Right atrium auricular region (tissue), 2 donors: ENCODE measurements at regions not wholly inside any gene's neighbourhood (a gene's known extent, or its start where the extent isn't known, plus 50 kb on each side); places are given as distances from the start of the nearest gene placed in this dataset.

Experiments
- DNase-seq: peaks from one replicate; pipeline ENCODE4 v3.0.0-alpha.2; 2019; ENCODE audit warnings: low spot score
- H3K27ac ChIP-seq, 2 donors: fragments of 200-600 bp; sonication (generic); 1 replicate in 1 of 2; 2 replicates in 1 of 2; pipeline ENCODE4 v1.5.1; 2016 to 2019
- H3K27me3 ChIP-seq, 2 donors: fragments of 200-600 bp; sonication (generic); one replicate each; pipeline versions ENCODE4 v1.5.1 to v1.6.0; 2017 to 2019
- H3K36me3 ChIP-seq: fragments of 200-600 bp; sonication (generic); one replicate; pipeline ENCODE4 v1.5.1; 2016
- H3K4me1 ChIP-seq, 2 donors: fragments of 200-600 bp; sonication (generic); one replicate each; pipeline versions ENCODE4 v1.5.1 to v1.6.0; 2017 to 2019
- H3K4me3 ChIP-seq, 2 donors: fragments of 200-600 bp; sonication (generic); 1 replicate in 1 of 2; 2 replicates in 1 of 2; pipeline ENCODE4 v1.5.1; 2017 to 2019; ENCODE audit warnings: mild to moderate bottlenecking in 1 of 2, moderate library complexity in 1 of 2
- H3K9me3 ChIP-seq, 2 donors: fragments of 200-600 bp; sonication (generic); one replicate each; pipeline ENCODE4 v1.5.1; 2019
- CTCF ChIP-seq, 2 donors: fragments of 200-600 bp; sonication (generic); IDR thresholded peaks; one replicate each; pipeline ENCODE4 v1.5.1; 2019; ENCODE audit warnings: antibody characterized with exemption in 2 of 2

GRCh38 chr21:24023402-24023801, 1583.9 kb downstream of the MRPL39 start:
- Histone ChIP-seq H3K27me3 (no peaks in the 10 kb centered on the region), H3K4me1 (no peaks in the 10 kb centered on the region)
- TF ChIP-seq CTCF (IDR thresholded peaks at IDR 0.05) = no peak

GRCh38 chr21:24014381-24014780, 1592.9 kb downstream of the MRPL39 start:
- peak in 1 of 2 donors; percentile 38 for TF ChIP-seq CTCF (IDR thresholded peaks at IDR 0.05)
- Histone ChIP-seq H3K36me3 (no peaks in the 10 kb centered on the region), H3K4me3 (no peak overlapping the region), H3K27me3 (no peaks in the 10 kb centered on the region), H3K9me3 (no peaks in the 10 kb centered on the region), H3K27ac (no peak overlapping the region), H3K4me1 (no peaks in the 10 kb centered on the region)
- DNase-seq = no peak

More at GRCh38 chr21:24023402-24023801, 1583.9 kb downstream of the MRPL39 start:
- H3K4me3 ChIP-seq = no peak overlapping the region
- no peak overlapping the region for H3K27ac ChIP-seq
- DNase-seq = no peak
- H3K9me3 ChIP-seq = no peaks in the 10 kb centered on the region
- H3K36me3 ChIP-seq = no peaks in the 10 kb centered on the region

GRCh38 chr21:24011087-24011486, 1596.2 kb downstream of the MRPL39 start:
- no peaks in the 10 kb centered on the region for H3K27me3 ChIP-seq
- no peak for TF ChIP-seq CTCF (IDR thresholded peaks at IDR 0.05)
- H3K27ac ChIP-seq = no peak overlapping the region
- H3K36me3 ChIP-seq = no peaks in the 10 kb centered on the region
- H3K4me1 ChIP-seq = no peaks in the 10 kb centered on the region
- no peaks in the 10 kb centered on the region for H3K9me3 ChIP-seq
- no peak overlapping the region for H3K4me3 ChIP-seq
- DNase-seq = no peak

GRCh38 chr21:24007592-24007991, 1599.7 kb downstream of the MRPL39 start:
- Histone ChIP-seq H3K36me3 (no peaks in the 10 kb centered on the region), H3K4me1 (no peaks in the 10 kb centered on the region), H3K27ac (no peak overlapping the region), H3K4me3 (no peak overlapping the region), H3K27me3 (no peaks in the 10 kb centered on the region), H3K9me3 (no peaks in the 10 kb centered on the region)
- TF ChIP-seq CTCF (IDR thresholded peaks at IDR 0.05) = no peak
- no peak for DNase-seq

- Histone ChIP-seq H3K27ac (no peak overlapping the region), H3K36me3 (no peaks in the 10 kb centered on the region), H3K27me3 (no peaks in the 10 kb centered on the region), H3K9me3 (peaks cover 0 to 6% of the 10 kb centered on the region in 2 donors), H3K4me1 (no peaks in the 10 kb centered on the region), H3K4me3 (no peak overlapping the region)
- TF ChIP-seq CTCF (IDR thresholded peaks at IDR 0.05) = no peak
- DNase-seq = no peak
Observed at GRCh38 chr21:23986987-23987386, 1620.3 kb downstream of the MRPL39 start.

GRCh38 chr21:23986214-23986613, 1621.1 kb downstream of the MRPL39 start:
- Histone ChIP-seq H3K27me3 (no peaks in the 10 kb centered on the region), H3K4me1 (no peaks in the 10 kb centered on the region), H3K27ac (no peak overlapping the region), H3K9me3 (peaks cover 0 to 6% of the 10 kb centered on the region in 2 donors), H3K36me3 (no peaks in the 10 kb centered on the region), H3K4me3 (no peak overlapping the region)
- DNase-seq = no peak
- no peak for TF ChIP-seq CTCF (IDR thresholded peaks at IDR 0.05)
